Common myeloid progenitor, CD34-positive (primary cell): ENCODE measurements at regions not wholly inside any gene's neighbourhood (a gene's known extent, or its start where the extent isn't known, plus 50 kb on each side); places are given as distances from the start of the nearest gene placed in this dataset.

Source experiments
- CTCF ChIA-PET: fragments of 350-600 bp; sonication (Branson Sonifier 250); formaldehyde crosslinking; loops from one replicate; lab custom pipeline; 2021; ENCODE audit warnings: antibody characterized with exemption; lab: Charles Lee
- POLR2A ChIA-PET: fragments of 350-600 bp; sonication (Branson Sonifier 250); formaldehyde crosslinking; loops from one replicate; lab custom pipeline; 2021; ENCODE audit warnings: antibody characterized with exemption; lab: Charles Lee
- DNase-seq, 3 donors: peaks; one replicate each; pipeline versions ENCODE4 v3.0.0 to v3.0.0-alpha.2; 2013
- H3K27ac ChIP-seq, 2 experiments: 1 replicate in 1 of 2; 2 replicates in 1 of 2; pipeline ENCODE4 v1.7.0; 2013; ENCODE audit warnings: inconsistent platforms in 2 of 2, low read length in 2 of 2, mild to moderate bottlenecking in 2 of 2, low read depth in 1 of 2, moderate library complexity in 1 of 2; ENCODE audit not compliant: severe bottlenecking in 2 of 2, insufficient read depth in 1 of 2, poor library complexity in 1 of 2
- H3K27me3 ChIP-seq, 5 experiments: replicated peaks in 2 of 5; 1 replicate in 3 of 5; 2 replicates in 2 of 5; pipeline versions ENCODE4 v1.6.1 to v1.7.0; 2013; ENCODE audit warnings: low read length in 4 of 5, mild to moderate bottlenecking in 2 of 5, moderate library complexity in 2 of 5, inconsistent platforms in 1 of 5; ENCODE audit not compliant: insufficient read depth in 5 of 5, control insufficient read depth in 4 of 5
- H3K36me3 ChIP-seq, 4 experiments: 1 replicate in 2 of 4; 2 replicates in 2 of 4; pipeline versions ENCODE4 v1.6.1 to v1.7.0; 2013; ENCODE audit warnings: low read length in 3 of 4, control low read depth in 1 of 4, mild to moderate bottlenecking in 1 of 4; ENCODE audit not compliant: control insufficient read depth in 4 of 4, insufficient read depth in 4 of 4
- H3K4me1 ChIP-seq, 4 experiments: 1 replicate in 3 of 4; 2 replicates in 1 of 4; pipeline versions ENCODE4 v1.6.1 to v1.7.1; 2013; ENCODE audit warnings: low read length in 3 of 4, mild to moderate bottlenecking in 3 of 4, control low read depth in 1 of 4, inconsistent platforms in 1 of 4, moderate library complexity in 1 of 4; ENCODE audit not compliant: control insufficient read depth in 4 of 4, insufficient read depth in 4 of 4; ENCODE audit errors: control extremely low read depth in 1 of 4
- H3K4me3 ChIP-seq, 7 experiments: 1 replicate in 4 of 7; 2 replicates in 3 of 7; pipeline versions ENCODE4 v1.5.1 to v1.7.0; 2013; ENCODE audit warnings: mild to moderate bottlenecking in 7 of 7, low read length in 6 of 7, moderate library complexity in 6 of 7, inconsistent platforms in 2 of 7, low read depth in 2 of 7, control low read depth in 1 of 7; ENCODE audit not compliant: insufficient read depth in 4 of 7, control insufficient read depth in 1 of 7; ENCODE audit errors: extremely low read depth in 1 of 7
- H3K9me3 ChIP-seq, 5 experiments: 1 replicate in 4 of 5; 2 replicates in 1 of 5; pipeline versions ENCODE4 v1.6.1 to v1.7.1; 2013; ENCODE audit warnings: low read length in 4 of 5, mild to moderate bottlenecking in 2 of 5, inconsistent platforms in 1 of 5, low read depth in 1 of 5, moderate library complexity in 1 of 5; ENCODE audit not compliant: control insufficient read depth in 4 of 5, insufficient read depth in 2 of 5; ENCODE audit errors: control extremely low read depth in 1 of 5
- WGBS: methylation state at CpG from one replicate; pipeline ENCODE4 v1.1.5; 2013; ENCODE audit not compliant: insufficient coverage; 5-methylcytosine and 5-hydroxymethylcytosine counted together

DNA sequence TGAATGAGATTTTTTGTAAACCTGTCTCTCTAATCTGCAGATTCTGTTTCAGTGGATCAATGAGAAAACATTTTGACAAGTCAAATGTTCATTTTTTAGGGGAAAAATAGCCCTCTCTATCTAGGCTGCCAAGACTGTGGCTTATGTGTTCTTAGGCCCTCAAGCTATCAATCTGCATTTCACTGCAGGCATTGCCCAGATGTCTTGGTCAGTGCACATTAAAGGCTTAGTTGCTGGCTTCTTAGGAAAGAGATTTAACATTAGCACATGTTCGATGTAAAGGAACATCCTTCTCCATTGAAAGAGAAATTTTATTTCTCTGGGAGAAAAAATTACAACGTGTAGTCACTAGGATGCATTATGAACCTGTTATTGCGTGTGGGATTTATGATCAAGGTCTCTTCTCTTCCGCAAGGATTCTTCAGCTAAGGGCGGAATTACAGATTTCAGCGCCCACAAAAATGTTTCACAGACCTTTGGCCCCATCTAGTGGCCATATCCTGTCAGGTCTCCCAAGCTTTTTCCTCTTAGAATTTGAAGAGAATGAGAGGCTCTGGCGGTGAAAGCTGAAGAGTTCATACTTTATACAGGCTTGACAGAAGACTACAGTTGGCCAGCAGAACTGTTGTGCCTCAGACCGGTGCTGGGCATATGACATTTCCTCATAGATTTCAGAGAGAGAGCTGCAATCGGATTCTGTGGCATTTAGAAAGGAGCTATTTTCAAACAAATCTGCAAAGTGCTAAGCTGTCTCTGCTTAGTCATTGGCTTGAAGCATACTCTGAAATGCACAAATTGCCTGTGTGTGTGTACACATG, 144.6 kb upstream of the NOCT start:
- Histone ChIP-seq H3K9me3 (no peaks in the 10 kb centered on the region), H3K27me3 (peaks cover 0 to 6% (median 0%) of the 10 kb centered on the region in 5 experiments), H3K27ac (no peak overlapping the region), H3K36me3 (no peaks in the 10 kb centered on the region), H3K4me3 (no peak overlapping the region), H3K4me1 (no peaks in the 10 kb centered on the region)
- 17% methylated on average over 5 of the region's 9 CpGs for WGBS
- peak; percentile 55 to 77 (median 64) for DNase-seq
- CTCF ChIA-PET = interaction anchor here (1.0 to 4.1 kb wide), 20 partner anchors 9 to 1747 kb away, joined by 3 to 24 read pairs (median 6); no protein-coding TSS in a partner anchor
- POLR2A ChIA-PET = interaction anchor here (0.6 kb wide), 1 partner anchor 124 kb away, joined by 3 read pairs; no protein-coding TSS in a partner anchor

DNA sequence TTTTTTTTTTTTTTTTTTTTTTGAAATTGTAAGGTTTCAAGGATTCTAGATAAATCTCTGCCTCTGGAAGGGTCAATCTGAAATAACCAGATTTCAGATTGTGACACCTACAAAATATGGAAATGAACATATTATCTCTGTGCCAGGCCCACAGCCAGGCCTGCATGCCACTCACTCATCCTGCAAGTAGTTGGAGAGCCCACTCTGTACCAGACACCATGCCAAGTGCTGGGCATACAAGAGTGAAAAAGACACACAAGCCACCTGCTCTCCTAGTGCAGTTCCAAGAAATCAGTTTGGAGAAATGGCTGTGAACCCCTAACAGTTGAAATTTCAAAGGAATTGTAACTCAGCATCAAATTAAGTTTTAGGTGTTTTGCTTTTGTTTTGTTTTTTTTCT, 145.9 kb upstream of the NOCT start:
- Histone ChIP-seq H3K36me3 (no peaks in the 10 kb centered on the region), H3K4me1 (peaks cover 0 to 12% (median 6%) of the 10 kb centered on the region in 4 experiments), H3K9me3 (no peaks in the 10 kb centered on the region), H3K27ac (no peak overlapping the region), H3K4me3 (no peak overlapping the region), H3K27me3 (peaks cover 0 to 2% (median 0%) of the 10 kb centered on the region in 5 experiments)
- DNase-seq = no peak
- ChIA-PET CTCF (interaction anchor here (1.9 to 4.1 kb wide), 5 partner anchors 25 to 834 kb away, joined by 5 to 24 read pairs (median 9); no protein-coding TSS in a partner anchor), POLR2A (no interaction called here)

DNA sequence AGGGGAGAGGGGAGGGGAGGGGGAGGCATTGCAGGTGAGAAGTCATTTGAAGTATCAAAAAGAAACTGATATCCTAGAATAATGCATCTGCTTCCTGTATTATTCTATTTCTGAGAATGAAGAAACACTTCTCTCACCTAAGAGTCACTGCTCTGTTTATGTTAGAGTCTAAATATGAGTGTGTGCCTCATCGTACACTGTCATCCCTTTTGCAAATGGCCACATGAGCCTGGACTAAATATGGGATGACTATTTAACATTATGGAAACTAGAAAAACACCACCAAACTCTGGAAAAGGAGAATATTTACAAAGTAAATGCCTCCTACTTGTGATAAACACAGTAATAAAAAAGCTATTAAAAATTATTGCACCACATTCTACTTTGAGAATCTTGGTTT, 146.4 kb upstream of the NOCT start:
- Histone ChIP-seq H3K4me1 (peaks cover 0 to 13% (median 6%) of the 10 kb centered on the region in 4 experiments), H3K36me3 (no peaks in the 10 kb centered on the region), H3K27ac (no peak overlapping the region), H3K27me3 (peaks cover 0 to 4% (median 0%) of the 10 kb centered on the region in 5 experiments), H3K4me3 (no peak overlapping the region), H3K9me3 (no peaks in the 10 kb centered on the region)
- ChIA-PET POLR2A (no interaction called here), CTCF (interaction anchor here (1.9 to 4.1 kb wide), 3 partner anchors 48 to 834 kb away, joined by 5 to 24 read pairs (median 13); no protein-coding TSS in a partner anchor)
- WGBS = no CpG with 5 or more reads among the region's 1 CpG
- DNase-seq = no peak

DNA sequence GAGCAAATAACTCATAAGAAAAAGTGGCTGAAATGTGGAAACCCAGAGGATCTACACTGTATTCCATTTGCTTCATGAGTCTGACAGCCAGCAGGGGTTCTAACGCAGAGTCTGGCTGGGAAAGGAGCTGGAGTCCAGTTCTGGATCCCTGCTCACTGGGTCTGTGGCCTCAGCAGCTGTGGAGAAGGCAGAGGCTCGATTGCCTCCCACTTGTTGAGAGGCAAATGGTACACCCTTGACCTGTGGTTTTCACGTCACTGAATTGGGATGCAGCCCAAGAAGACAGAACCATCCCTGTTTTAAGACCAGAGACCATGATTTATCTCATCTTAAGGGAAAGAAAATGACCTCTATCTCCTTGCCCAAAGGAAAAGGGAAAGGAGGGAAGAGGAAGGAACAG, 147.0 kb upstream of the NOCT start:
- ChIA-PET CTCF (interaction anchor here (1.9 to 4.1 kb wide), 2 partner anchors 187 to 833 kb away, joined by 5 to 24 read pairs; no protein-coding TSS in a partner anchor), POLR2A (no interaction called here)
- Histone ChIP-seq H3K27ac (no peak overlapping the region), H3K9me3 (no peaks in the 10 kb centered on the region), H3K27me3 (peaks cover 0 to 2% (median 0%) of the 10 kb centered on the region in 5 experiments), H3K36me3 (no peaks in the 10 kb centered on the region), H3K4me3 (no peak overlapping the region), H3K4me1 (peaks cover 0 to 13% (median 6%) of the 10 kb centered on the region in 4 experiments)
- WGBS = 65% methylated on average over 3 of the region's 3 CpGs
- no peak for DNase-seq

DNA sequence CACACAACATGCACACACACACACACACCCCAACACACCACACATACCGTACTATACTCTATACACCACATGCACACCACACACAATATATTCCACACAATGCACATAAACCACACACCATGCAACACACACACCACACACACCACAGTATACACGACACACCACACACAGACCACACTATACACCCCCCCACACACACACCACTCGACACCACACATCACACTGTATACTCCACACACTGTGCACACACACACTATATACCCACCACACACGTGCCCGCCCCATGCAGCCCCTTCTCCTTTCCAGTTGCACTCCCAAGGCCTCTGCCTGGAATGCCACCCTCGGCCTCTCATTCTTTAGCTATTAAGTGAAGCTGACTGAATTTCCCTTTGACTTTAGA, 148.2 kb upstream of the NOCT start:
- ChIA-PET POLR2A (no interaction called here), CTCF (no interaction called here)
- Histone ChIP-seq H3K4me1 (peaks cover 0 to 13% (median 6%) of the 10 kb centered on the region in 4 experiments), H3K4me3 (no peak overlapping the region), H3K36me3 (no peaks in the 10 kb centered on the region), H3K27ac (no peak overlapping the region), H3K27me3 (peaks cover 0 to 2% (median 0%) of the 10 kb centered on the region in 5 experiments), H3K9me3 (no peaks in the 10 kb centered on the region)
- 98% methylated on average over 5 of the region's 6 CpGs for WGBS
- no peak for DNase-seq

DNA sequence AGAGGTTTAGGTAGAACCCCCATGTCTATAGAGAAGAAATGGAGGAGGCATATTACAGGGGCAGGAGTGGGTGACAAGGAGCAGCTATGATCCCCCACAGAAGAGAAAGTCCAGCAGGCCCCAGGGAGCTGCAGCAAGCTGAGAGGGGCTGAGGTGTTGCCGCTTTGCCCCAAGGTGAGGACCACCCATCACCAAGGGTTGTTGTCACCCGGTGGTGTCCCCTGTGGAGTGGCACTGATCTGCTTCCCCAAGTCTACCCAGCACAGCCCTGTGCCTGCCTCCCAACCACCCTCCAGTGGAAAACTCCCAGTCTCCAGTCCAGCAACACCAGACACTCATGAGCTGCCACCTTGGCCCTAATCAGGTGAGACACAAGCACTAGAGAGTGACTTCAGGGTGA, 149.3 kb upstream of the NOCT start:
- Histone ChIP-seq H3K4me3 (no peak overlapping the region), H3K9me3 (no peaks in the 10 kb centered on the region), H3K27me3 (peaks cover 0 to 2% (median 0%) of the 10 kb centered on the region in 5 experiments), H3K27ac (no peak overlapping the region), H3K4me1 (peaks cover 0 to 13% (median 6%) of the 10 kb centered on the region in 4 experiments), H3K36me3 (no peaks in the 10 kb centered on the region)
- 100% methylated on average over 2 of the region's 2 CpGs for WGBS
- DNase-seq = no peak
- POLR2A ChIA-PET = no interaction called here
- CTCF ChIA-PET = no interaction called here

DNA sequence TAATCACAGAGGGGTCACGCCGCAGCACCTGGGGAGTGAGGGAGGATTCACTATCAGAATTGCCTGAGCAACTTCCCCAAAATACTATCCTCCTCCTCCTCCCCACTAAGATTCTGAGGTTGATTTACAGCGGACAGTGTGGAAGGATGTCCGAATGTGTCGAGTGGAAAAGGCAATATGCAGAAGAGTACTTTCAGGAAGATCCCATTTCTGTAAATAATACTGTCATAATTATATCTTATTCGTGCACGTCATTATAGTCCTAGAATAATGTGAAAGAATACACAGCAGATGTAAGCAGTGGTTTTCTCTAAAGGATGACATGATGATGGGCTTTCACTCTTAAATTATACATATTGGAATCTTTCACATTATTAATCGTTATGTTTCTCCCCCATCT, 149.8 kb upstream of the NOCT start:
- POLR2A ChIA-PET = no interaction called here
- DNase-seq = no peak
- Histone ChIP-seq H3K4me1 (peaks cover 0 to 13% (median 6%) of the 10 kb centered on the region in 4 experiments), H3K27me3 (peaks cover 0 to 2% (median 0%) of the 10 kb centered on the region in 5 experiments), H3K9me3 (no peaks in the 10 kb centered on the region), H3K36me3 (no peaks in the 10 kb centered on the region), H3K27ac (no peak overlapping the region), H3K4me3 (no peak overlapping the region)
- CTCF ChIA-PET = no interaction called here
- 100% methylated on average over 3 of the region's 8 CpGs for WGBS
